ENCODE measurements at regions not wholly inside any gene's neighbourhood (a gene's known extent, or its start where the extent isn't known, plus 50 kb on each side); places are given as distances from the start of the nearest gene placed in this dataset.

- Histone ChIP-seq H3K27me3 (ENCODE audit: low read depth, low read length) (no peaks in the 10 kb centered on the region), H3K27ac (ENCODE audit: low read length) (no peak overlapping the region), H3K4me1 (ENCODE audit: control insufficient read depth in 1 of 2, insufficient read depth in 2 of 2, low read length in 2 of 2) (no peaks in the 10 kb centered on the region), H3K36me3 (ENCODE audit: control insufficient read depth in 1 of 2, insufficient read depth in 2 of 2, low read length in 2 of 2) (no peaks in the 10 kb centered on the region), H3K4me3 (ENCODE audit: low read depth in 1 of 2, low read length in 2 of 2) (no peak overlapping the region), H3K9me3 (ENCODE audit: control insufficient read depth in 1 of 2, low read length in 2 of 2) (no peaks in the 10 kb centered on the region)
Observed at GRCh38 chr2:181231151-181231550, 226.0 kb upstream of the ITGA4 start.

GRCh38 chr2:181231886-181232621 is 225.1 kb upstream of the ITGA4 start:
- H3K4me1 ChIP-seq (ENCODE audit: control insufficient read depth in 1 of 2, insufficient read depth in 2 of 2, low read length in 2 of 2), result no peaks in the 10 kb centered on the region
- no peaks in the 10 kb centered on the region for H3K36me3 ChIP-seq (ENCODE audit: control insufficient read depth in 1 of 2, insufficient read depth in 2 of 2, low read length in 2 of 2)
- no peak overlapping the region for H3K4me3 ChIP-seq (ENCODE audit: low read depth in 1 of 2, low read length in 2 of 2)
- no peaks in the 10 kb centered on the region for H3K27me3 ChIP-seq (ENCODE audit: low read depth, low read length)
- H3K27ac ChIP-seq (ENCODE audit: low read length), result no peak overlapping the region
- H3K9me3 ChIP-seq (ENCODE audit: control insufficient read depth in 1 of 2, low read length in 2 of 2), result no peaks in the 10 kb centered on the region

- Histone ChIP-seq H3K27me3 (ENCODE audit: low read depth, low read length) (no peaks in the 10 kb centered on the region), H3K9me3 (ENCODE audit: control insufficient read depth in 1 of 2, low read length in 2 of 2) (no peaks in the 10 kb centered on the region), H3K4me3 (ENCODE audit: low read depth in 1 of 2, low read length in 2 of 2) (no peak overlapping the region), H3K36me3 (ENCODE audit: control insufficient read depth in 1 of 2, insufficient read depth in 2 of 2, low read length in 2 of 2) (no peaks in the 10 kb centered on the region), H3K4me1 (ENCODE audit: control insufficient read depth in 1 of 2, insufficient read depth in 2 of 2, low read length in 2 of 2) (no peaks in the 10 kb centered on the region), H3K27ac (ENCODE audit: low read length) (no peak overlapping the region)
Observed at GRCh38 chr2:181234487-181234891, 222.7 kb upstream of the ITGA4 start.

- Histone ChIP-seq H3K36me3 (ENCODE audit: control insufficient read depth in 1 of 2, insufficient read depth in 2 of 2, low read length in 2 of 2) (no peaks in the 10 kb centered on the region), H3K4me3 (ENCODE audit: low read depth in 1 of 2, low read length in 2 of 2) (no peak overlapping the region), H3K27ac (ENCODE audit: low read length) (no peak overlapping the region), H3K9me3 (ENCODE audit: control insufficient read depth in 1 of 2, low read length in 2 of 2) (no peaks in the 10 kb centered on the region), H3K4me1 (ENCODE audit: control insufficient read depth in 1 of 2, insufficient read depth in 2 of 2, low read length in 2 of 2) (no peaks in the 10 kb centered on the region), H3K27me3 (ENCODE audit: low read depth, low read length) (no peaks in the 10 kb centered on the region)
Observed at GRCh38 chr2:181235011-181235410, 222.2 kb upstream of the ITGA4 start.

GRCh38 chr2:181235683-181236459 is 221.3 kb upstream of the ITGA4 start:
- Histone ChIP-seq H3K9me3 (ENCODE audit: control insufficient read depth in 1 of 2, low read length in 2 of 2) (no peaks in the 10 kb centered on the region), H3K36me3 (ENCODE audit: control insufficient read depth in 1 of 2, insufficient read depth in 2 of 2, low read length in 2 of 2) (no peaks in the 10 kb centered on the region), H3K4me1 (ENCODE audit: control insufficient read depth in 1 of 2, insufficient read depth in 2 of 2, low read length in 2 of 2) (no peaks in the 10 kb centered on the region), H3K4me3 (ENCODE audit: low read depth in 1 of 2, low read length in 2 of 2) (no peak overlapping the region), H3K27ac (ENCODE audit: low read length) (no peak overlapping the region), H3K27me3 (ENCODE audit: low read depth, low read length) (no peaks in the 10 kb centered on the region)

- no peaks in the 10 kb centered on the region for H3K4me1 ChIP-seq (ENCODE audit: control insufficient read depth in 1 of 2, insufficient read depth in 2 of 2, low read length in 2 of 2)
- H3K9me3 ChIP-seq (ENCODE audit: control insufficient read depth in 1 of 2, low read length in 2 of 2), result no peaks in the 10 kb centered on the region
- H3K27me3 ChIP-seq (ENCODE audit: low read depth, low read length), result no peaks in the 10 kb centered on the region
- no peaks in the 10 kb centered on the region for H3K36me3 ChIP-seq (ENCODE audit: control insufficient read depth in 1 of 2, insufficient read depth in 2 of 2, low read length in 2 of 2)
- H3K27ac ChIP-seq (ENCODE audit: low read length), result no peak overlapping the region
- H3K4me3 ChIP-seq (ENCODE audit: low read depth in 1 of 2, low read length in 2 of 2), result no peak overlapping the region
Observed at GRCh38 chr2:181239201-181239799, 217.9 kb upstream of the ITGA4 start.

- Histone ChIP-seq H3K36me3 (ENCODE audit: control insufficient read depth in 1 of 2, insufficient read depth in 2 of 2, low read length in 2 of 2) (no peaks in the 10 kb centered on the region), H3K4me1 (ENCODE audit: control insufficient read depth in 1 of 2, insufficient read depth in 2 of 2, low read length in 2 of 2) (no peaks in the 10 kb centered on the region), H3K27ac (ENCODE audit: low read length) (no peak overlapping the region), H3K27me3 (ENCODE audit: low read depth, low read length) (no peaks in the 10 kb centered on the region), H3K9me3 (ENCODE audit: control insufficient read depth in 1 of 2, low read length in 2 of 2) (no peaks in the 10 kb centered on the region), H3K4me3 (ENCODE audit: low read depth in 1 of 2, low read length in 2 of 2) (no peak overlapping the region)
Observed at GRCh38 chr2:181240844-181241243, 216.3 kb upstream of the ITGA4 start.

GRCh38 chr2:181241366-181241765 is 215.8 kb upstream of the ITGA4 start:
- H3K4me3 ChIP-seq (ENCODE audit: low read depth in 1 of 2, low read length in 2 of 2), result no peak overlapping the region
- no peaks in the 10 kb centered on the region for H3K36me3 ChIP-seq (ENCODE audit: control insufficient read depth in 1 of 2, insufficient read depth in 2 of 2, low read length in 2 of 2)
- H3K9me3 ChIP-seq (ENCODE audit: control insufficient read depth in 1 of 2, low read length in 2 of 2), result no peaks in the 10 kb centered on the region
- no peaks in the 10 kb centered on the region for H3K27me3 ChIP-seq (ENCODE audit: low read depth, low read length)
- H3K27ac ChIP-seq (ENCODE audit: low read length), result no peak overlapping the region
- no peaks in the 10 kb centered on the region for H3K4me1 ChIP-seq (ENCODE audit: control insufficient read depth in 1 of 2, insufficient read depth in 2 of 2, low read length in 2 of 2)

- no peaks in the 10 kb centered on the region for H3K9me3 ChIP-seq (ENCODE audit: control insufficient read depth in 1 of 2, low read length in 2 of 2)
- H3K27ac ChIP-seq (ENCODE audit: low read length), result no peak overlapping the region
- H3K27me3 ChIP-seq (ENCODE audit: low read depth, low read length), result no peaks in the 10 kb centered on the region
Observed at GRCh38 chr2:181241797-181242196, 215.4 kb upstream of the ITGA4 start.

GRCh38 chr2:181242262-181242661 is 214.9 kb upstream of the ITGA4 start:
- Histone ChIP-seq H3K36me3 (ENCODE audit: control insufficient read depth in 1 of 2, insufficient read depth in 2 of 2, low read length in 2 of 2) (no peaks in the 10 kb centered on the region), H3K4me3 (ENCODE audit: low read depth in 1 of 2, low read length in 2 of 2) (no peak overlapping the region), H3K9me3 (ENCODE audit: control insufficient read depth in 1 of 2, low read length in 2 of 2) (no peaks in the 10 kb centered on the region), H3K27ac (ENCODE audit: low read length) (no peak overlapping the region), H3K4me1 (ENCODE audit: control insufficient read depth in 1 of 2, insufficient read depth in 2 of 2, low read length in 2 of 2) (no peaks in the 10 kb centered on the region), H3K27me3 (ENCODE audit: low read depth, low read length) (no peaks in the 10 kb centered on the region)

More at GRCh38 chr2:181241797-181242196, 215.4 kb upstream of the ITGA4 start:
- H3K36me3 ChIP-seq (ENCODE audit: control insufficient read depth in 1 of 2, insufficient read depth in 2 of 2, low read length in 2 of 2), result no peaks in the 10 kb centered on the region
- no peak overlapping the region for H3K4me3 ChIP-seq (ENCODE audit: low read depth in 1 of 2, low read length in 2 of 2)
- no peaks in the 10 kb centered on the region for H3K4me1 ChIP-seq (ENCODE audit: control insufficient read depth in 1 of 2, insufficient read depth in 2 of 2, low read length in 2 of 2)

GRCh38 chr2:181243319-181243718 is 213.9 kb upstream of the ITGA4 start:
- H3K36me3 ChIP-seq (ENCODE audit: control insufficient read depth in 1 of 2, insufficient read depth in 2 of 2, low read length in 2 of 2), result no peaks in the 10 kb centered on the region
- no peaks in the 10 kb centered on the region for H3K9me3 ChIP-seq (ENCODE audit: control insufficient read depth in 1 of 2, low read length in 2 of 2)
- no peak overlapping the region for H3K27ac ChIP-seq (ENCODE audit: low read length)
- no peak overlapping the region for H3K4me3 ChIP-seq (ENCODE audit: low read depth in 1 of 2, low read length in 2 of 2)
- H3K4me1 ChIP-seq (ENCODE audit: control insufficient read depth in 1 of 2, insufficient read depth in 2 of 2, low read length in 2 of 2), result no peaks in the 10 kb centered on the region
- H3K27me3 ChIP-seq (ENCODE audit: low read depth, low read length), result no peaks in the 10 kb centered on the region

All from muscle layer of duodenum (tissue), 2 donors.